Activated CD8-positive, alpha-beta T cell treated with anti-CD3 and anti-CD28 coated beads, Interleukin-2, amount 10 ng/mL, durations not matched to agents 7 days and 5 days (primary cell): ENCODE measurements at regions not wholly inside any gene's neighbourhood (a gene's known extent, or its start where the extent isn't known, plus 50 kb on each side); places are given as distances from the start of the nearest gene placed in this dataset.
A peak's percentile ranks its signal among the peaks of the same experiment; 100 is the strongest.

Experiments used
- ATAC-seq: fragments of 150-1000 bp; cut with Tn5 transposase; one replicate; pipeline ENCODE4 v1.10.0; 2021; ENCODE audit warnings: moderate library complexity
- CTCF ChIA-PET: fragments of 350-600 bp; sonication (Branson Sonifier 250); formaldehyde crosslinking; loops from one replicate; lab custom pipeline; 2021; ENCODE audit warnings: antibody characterized with exemption; lab: Charles Lee
- POLR2A ChIA-PET: fragments of 350-600 bp; sonication (Branson Sonifier 250); formaldehyde crosslinking; loops from one replicate; lab custom pipeline; 2021; ENCODE audit warnings: antibody characterized with exemption; lab: Charles Lee
- DNase-seq: peaks from one replicate; pipeline ENCODE4 v3.0.0-alpha.2; 2020
- H3K27ac Mint-ChIP-seq: one replicate; pipeline ENCODE4 v1.8.0; 2021; ENCODE audit warnings: mild to moderate bottlenecking, mixed read lengths
- H3K27me3 Mint-ChIP-seq: one replicate; pipeline ENCODE4 v1.8.0; 2021; ENCODE audit warnings: low read depth, mixed read lengths
- H3K36me3 Mint-ChIP-seq: one replicate; pipeline ENCODE4 v1.8.0; 2021; ENCODE audit warnings: low read depth, mixed read lengths
- H3K4me1 Mint-ChIP-seq: one replicate; pipeline ENCODE4 v1.8.0; 2021; ENCODE audit warnings: low read depth, mixed read lengths
- H3K4me3 Mint-ChIP-seq: one replicate; pipeline ENCODE4 v1.8.0; 2021; ENCODE audit warnings: mild to moderate bottlenecking, mixed read lengths
- H3K9me3 Mint-ChIP-seq: one replicate; pipeline ENCODE4 v1.8.0; 2022; ENCODE audit warnings: mixed read lengths; ENCODE audit not compliant: insufficient read depth

GRCh38 chr1:199101635-199102034 lies 462.8 kb downstream of the PTPRC start:
- Mint-ChIP-seq H3K27ac (no peak overlapping the region), H3K27me3 (no peaks in the 10 kb centered on the region), H3K4me1 (peaks cover 13% of the 10 kb centered on the region), H3K36me3 (peaks cover 30% of the 10 kb centered on the region), H3K9me3 (peaks cover 17% of the 10 kb centered on the region), H3K4me3 (no peak overlapping the region)
- ChIA-PET POLR2A (no interaction called here), CTCF (no interaction called here)
- DNase-seq: no peak
- no peak for ATAC-seq

- Mint-ChIP-seq H3K27me3 (no peaks in the 10 kb centered on the region), H3K4me1 (peaks cover 13% of the 10 kb centered on the region), H3K4me3 (no peak overlapping the region), H3K36me3 (peaks cover 29% of the 10 kb centered on the region), H3K27ac (no peak overlapping the region), H3K9me3 (peaks cover 18% of the 10 kb centered on the region)
- CTCF ChIA-PET: no interaction called here
- POLR2A ChIA-PET: no interaction called here
- DNase-seq: no peak
- ATAC-seq: no peak
These were observed 463.4 kb downstream of the PTPRC start for GRCh38 chr1:199102239-199102638.

GRCh38 chr1:199109160-199109559 lies 470.3 kb downstream of the PTPRC start:
- no peaks in the 10 kb centered on the region for H3K27me3 Mint-ChIP-seq
- ChIA-PET POLR2A (no interaction called here), CTCF (interaction anchor here (1.1 to 1.5 kb wide), 2 partner anchors 12 to 172 kb away, joined by 3 to 4 read pairs; no protein-coding TSS in a partner anchor)
- H3K36me3 Mint-ChIP-seq: peaks cover 32% of the 10 kb centered on the region
- DNase-seq (no peak), ATAC-seq (no peak)
- H3K4me1 Mint-ChIP-seq: peaks cover 14% of the 10 kb centered on the region
- no peak overlapping the region for H3K27ac Mint-ChIP-seq
- no peak overlapping the region for H3K4me3 Mint-ChIP-seq
- H3K9me3 Mint-ChIP-seq: peaks cover 38% of the 10 kb centered on the region

- peaks cover 27% of the 10 kb centered on the region for H3K36me3 Mint-ChIP-seq
- no peaks in the 10 kb centered on the region for H3K27me3 Mint-ChIP-seq
- H3K4me1 Mint-ChIP-seq: peaks cover 14% of the 10 kb centered on the region
- peaks cover 25% of the 10 kb centered on the region for H3K9me3 Mint-ChIP-seq
- ATAC-seq (no peak), DNase-seq (no peak)
- ChIA-PET POLR2A (interaction anchor here (1.4 to 1.7 kb wide), 4 partner anchors 70 to 196 kb away, joined by 4 to 12 read pairs (median 6); no protein-coding TSS in a partner anchor), CTCF (interaction anchor here (0.7 to 3.3 kb wide), 72 partner anchors 8 to 356 kb away, joined by 3 to 31 read pairs (median 4); no protein-coding TSS in a partner anchor)
- no peak overlapping the region for H3K27ac Mint-ChIP-seq
- no peak overlapping the region for H3K4me3 Mint-ChIP-seq
These were observed 473.5 kb downstream of the PTPRC start for GRCh38 chr1:199112365-199112764.

- Mint-ChIP-seq H3K27ac (peak overlapping the region; percentile 15), H3K36me3 (peaks cover 27% of the 10 kb centered on the region), H3K4me1 (peaks cover 14% of the 10 kb centered on the region), H3K4me3 (no peak overlapping the region), H3K9me3 (peaks cover 21% of the 10 kb centered on the region), H3K27me3 (no peaks in the 10 kb centered on the region)
- ChIA-PET POLR2A (interaction anchor here (0.8 to 1.7 kb wide), 5 partner anchors 71 to 197 kb away, joined by 3 to 12 read pairs (median 5); no protein-coding TSS in a partner anchor), CTCF (interaction anchor here (0.6 to 3.3 kb wide), 90 partner anchors 9 to 357 kb away, joined by 3 to 31 read pairs (median 4); no protein-coding TSS in a partner anchor)
- DNase-seq (peak; percentile 77), ATAC-seq (peak; percentile 72)
These were observed 474.5 kb downstream of the PTPRC start for GRCh38 chr1:199113265-199113869.

GRCh38 chr1:199116488-199116887 lies 477.6 kb downstream of the PTPRC start:
- Mint-ChIP-seq H3K4me1 (peaks cover 10% of the 10 kb centered on the region), H3K9me3 (peaks cover 7% of the 10 kb centered on the region), H3K36me3 (peaks cover 20% of the 10 kb centered on the region), H3K27me3 (no peaks in the 10 kb centered on the region), H3K4me3 (no peak overlapping the region), H3K27ac (no peak overlapping the region)
- CTCF ChIA-PET: no interaction called here
- POLR2A ChIA-PET: no interaction called here
- DNase-seq: no peak
- ATAC-seq: no peak

- peaks cover 2% of the 10 kb centered on the region for H3K36me3 Mint-ChIP-seq
- no peak overlapping the region for H3K27ac Mint-ChIP-seq
- CTCF ChIA-PET: interaction anchor here (4.2 kb wide), 1 partner anchor 8 kb away, joined by 31 read pairs; no protein-coding TSS in a partner anchor
- H3K4me1 Mint-ChIP-seq: peaks cover 12% of the 10 kb centered on the region
- H3K27me3 Mint-ChIP-seq: no peaks in the 10 kb centered on the region
- ATAC-seq (no peak), DNase-seq (no peak)
- no peaks in the 10 kb centered on the region for H3K9me3 Mint-ChIP-seq
- POLR2A ChIA-PET: no interaction called here
- H3K4me3 Mint-ChIP-seq: no peak overlapping the region
These were observed 482.2 kb downstream of the PTPRC start for GRCh38 chr1:199121047-199121446.

GRCh38 chr1:199122085-199122484 lies 483.2 kb downstream of the PTPRC start:
- Mint-ChIP-seq H3K4me3 (no peak overlapping the region), H3K27me3 (no peaks in the 10 kb centered on the region), H3K27ac (no peak overlapping the region), H3K9me3 (no peaks in the 10 kb centered on the region), H3K4me1 (peaks cover 12% of the 10 kb centered on the region), H3K36me3 (peaks cover 2% of the 10 kb centered on the region)
- ChIA-PET POLR2A (no interaction called here), CTCF (interaction anchor here (2.3 to 4.2 kb wide), 2 partner anchors 9 to 122 kb away, joined by 9 to 31 read pairs; no protein-coding TSS in a partner anchor)
- no peak for DNase-seq
- ATAC-seq: no peak

GRCh38 chr1:199122532-199123311 lies 483.9 kb downstream of the PTPRC start:
- Mint-ChIP-seq H3K4me1 (peaks cover 12% of the 10 kb centered on the region), H3K36me3 (peaks cover 2% of the 10 kb centered on the region), H3K27me3 (peaks cover 3% of the 10 kb centered on the region), H3K9me3 (no peaks in the 10 kb centered on the region), H3K27ac (no peak overlapping the region), H3K4me3 (no peak overlapping the region)
- ATAC-seq (no peak), DNase-seq (no peak)
- POLR2A ChIA-PET: no interaction called here
- CTCF ChIA-PET: interaction anchor here (0.6 to 4.2 kb wide), 4 partner anchors 10 to 121 kb away, joined by 3 to 31 read pairs (median 6); no protein-coding TSS in a partner anchor

GRCh38 chr1:199123615-199124014 lies 484.8 kb downstream of the PTPRC start:
- Mint-ChIP-seq H3K4me1 (peaks cover 12% of the 10 kb centered on the region), H3K4me3 (no peak overlapping the region), H3K27ac (no peak overlapping the region), H3K36me3 (peaks cover 2% of the 10 kb centered on the region), H3K27me3 (peaks cover 5% of the 10 kb centered on the region), H3K9me3 (no peaks in the 10 kb centered on the region)
- ChIA-PET CTCF (interaction anchor here (0.5 to 4.2 kb wide), 6 partner anchors 11 to 120 kb away, joined by 3 to 31 read pairs (median 4); no protein-coding TSS in a partner anchor), POLR2A (no interaction called here)
- ATAC-seq (no peak), DNase-seq (no peak)

GRCh38 chr1:199124351-199124750 lies 485.5 kb downstream of the PTPRC start:
- H3K4me3 Mint-ChIP-seq: no peak overlapping the region
- CTCF ChIA-PET: interaction anchor here (1.6 to 4.2 kb wide), 3 partner anchors 11 to 119 kb away, joined by 5 to 31 read pairs (median 9); no protein-coding TSS in a partner anchor
- ATAC-seq (no peak), DNase-seq (no peak)
- no peaks in the 10 kb centered on the region for H3K9me3 Mint-ChIP-seq
- no peak overlapping the region for H3K27ac Mint-ChIP-seq
- peaks cover 12% of the 10 kb centered on the region for H3K4me1 Mint-ChIP-seq
- H3K27me3 Mint-ChIP-seq: peaks cover 5% of the 10 kb centered on the region
- H3K36me3 Mint-ChIP-seq: peaks cover 2% of the 10 kb centered on the region
- POLR2A ChIA-PET: no interaction called here
